CD4-positive, CD25-positive, alpha-beta regulatory T cell (primary cell): ENCODE measurements at regions not wholly inside any gene's neighbourhood (a gene's known extent, or its start where the extent isn't known, plus 50 kb on each side); places are given as distances from the start of the nearest gene placed in this dataset.

Experiments
- ATAC-seq, 2 donors: fragments of 150-1000 bp; cut with Tn5 transposase; one replicate each; pipeline ENCODE4 v1.10.0; 2021; ENCODE audit warnings: low read depth in 2 of 2, moderate number of reproducible peaks in 2 of 2, moderate library complexity in 1 of 2
- DNase-seq, 3 donors: peaks; one replicate each; pipeline versions ENCODE4 v3.0.0 to v3.0.0-alpha.2; 2012 to 2022; ENCODE audit warnings: mixed read lengths in 1 of 3
- H3K27ac ChIP-seq: one replicate; pipeline ENCODE4 v1.7.0; 2013; ENCODE audit warnings: mild to moderate bottlenecking, low read length; ENCODE audit not compliant: insufficient read depth, poor library complexity, severe bottlenecking
- H3K27me3 ChIP-seq: one replicate; pipeline ENCODE4 v1.7.0; 2013; ENCODE audit warnings: low read length; ENCODE audit not compliant: control insufficient read depth, insufficient read depth
- H3K36me3 ChIP-seq: one replicate; pipeline ENCODE4 v1.7.0; 2013; ENCODE audit warnings: mild to moderate bottlenecking, low read length, moderate library complexity; ENCODE audit not compliant: control insufficient read depth, insufficient read depth
- H3K4me1 ChIP-seq: 2 replicates; pipeline ENCODE4 v1.7.0; 2013; ENCODE audit warnings: mild to moderate bottlenecking, low read length; ENCODE audit not compliant: insufficient read depth, control insufficient read depth, poor library complexity, severe bottlenecking
- H3K4me3 ChIP-seq: one replicate; pipeline ENCODE4 v1.7.0; 2013; ENCODE audit warnings: low read depth, mild to moderate bottlenecking, low read length, moderate library complexity
- H3K9me3 ChIP-seq, 2 experiments: 1 replicate in 1 of 2; 2 replicates in 1 of 2; pipeline ENCODE4 v1.7.0; 2013; ENCODE audit warnings: low read length in 2 of 2, mild to moderate bottlenecking in 1 of 2, moderate library complexity in 1 of 2; ENCODE audit not compliant: control insufficient read depth in 2 of 2
- H3K27ac Mint-ChIP-seq, 3 donors: one replicate each; pipeline ENCODE4 v1.8.0; 2020 to 2022; ENCODE audit warnings: mild to moderate bottlenecking in 3 of 3, mixed read lengths in 3 of 3, moderate library complexity in 2 of 3
- H3K27me3 Mint-ChIP-seq: one replicate; pipeline ENCODE4 v1.8.0; 2022; ENCODE audit warnings: mild to moderate bottlenecking, mixed read lengths
- H3K36me3 Mint-ChIP-seq: one replicate; pipeline ENCODE4 v1.8.0; 2020; ENCODE audit warnings: mixed read lengths
- H3K4me1 Mint-ChIP-seq, 4 donors: one replicate each; pipeline ENCODE4 v1.8.0; 2020 to 2022; ENCODE audit warnings: mixed read lengths in 4 of 4, mild to moderate bottlenecking in 1 of 4
- H3K4me3 Mint-ChIP-seq, 4 donors: one replicate each; pipeline ENCODE4 v1.8.0; 2020 to 2022; ENCODE audit warnings: mild to moderate bottlenecking in 4 of 4, mixed read lengths in 4 of 4, moderate library complexity in 3 of 4
- H3K9me3 Mint-ChIP-seq, 7 donors: one replicate each; pipeline ENCODE4 v1.8.0; 2020 to 2022; ENCODE audit warnings: mixed read lengths in 7 of 7, mild to moderate bottlenecking in 3 of 7, moderate library complexity in 2 of 7

DNA sequence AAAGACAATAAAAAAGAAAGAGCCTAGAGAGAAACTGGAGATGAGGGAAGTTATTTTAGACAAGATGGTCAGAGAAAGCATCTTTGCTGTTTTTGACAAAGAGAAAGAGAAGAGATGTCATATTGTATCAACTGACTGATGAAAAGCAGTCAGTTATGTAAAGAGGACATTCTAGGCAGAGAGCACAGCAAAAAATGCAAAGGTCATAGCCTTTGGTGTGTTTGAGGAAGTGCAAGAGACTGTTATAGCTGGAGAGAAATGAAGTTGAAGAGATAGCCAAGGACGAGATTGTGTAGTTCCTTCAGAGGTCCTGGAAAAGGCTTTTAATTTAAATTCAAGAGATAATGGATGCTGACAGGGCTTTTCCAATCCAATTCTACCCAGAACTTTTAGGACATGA, 342.4 kb downstream of the RASEF start:
- H3K27ac ChIP-seq: no peak overlapping the region
- no peaks in the 10 kb centered on the region for H3K9me3 ChIP-seq
- no peaks in the 10 kb centered on the region for H3K27me3 ChIP-seq
- no peak for ATAC-seq
- no peaks in the 10 kb centered on the region for H3K36me3 ChIP-seq
- no peaks in the 10 kb centered on the region for H3K27me3 Mint-ChIP-seq
- H3K4me3 Mint-ChIP-seq: no peak overlapping the region
- H3K27ac Mint-ChIP-seq: no peak overlapping the region
- no peaks in the 10 kb centered on the region for H3K4me1 Mint-ChIP-seq
- no peak overlapping the region for H3K4me3 ChIP-seq
- no peak for DNase-seq
- no peaks in the 10 kb centered on the region for H3K4me1 ChIP-seq
- no peaks in the 10 kb centered on the region for H3K36me3 Mint-ChIP-seq
- H3K9me3 Mint-ChIP-seq: peaks cover 0 to 17% (median 3%) of the 10 kb centered on the region in 7 donors

DNA sequence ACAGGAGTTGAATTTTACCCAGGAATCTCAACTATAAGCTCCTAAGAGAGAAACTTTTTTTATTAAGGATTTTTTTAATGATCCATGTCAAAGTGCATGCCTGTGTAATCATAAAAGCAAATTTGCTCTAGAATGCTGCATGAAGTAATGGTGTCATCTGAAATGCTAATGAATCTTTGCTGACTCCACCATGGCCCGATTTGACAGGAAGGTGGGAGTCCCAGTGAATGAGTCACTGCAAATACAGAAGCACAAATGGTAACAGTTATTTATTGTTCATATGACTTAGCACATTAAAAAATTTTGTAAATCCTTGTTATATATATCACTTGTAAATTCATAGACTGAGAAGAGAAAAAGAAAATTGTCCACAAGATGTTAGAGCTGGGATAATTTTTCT, 341.3 kb downstream of the RASEF start:
- Mint-ChIP-seq H3K36me3 (no peaks in the 10 kb centered on the region), H3K9me3 (peaks cover 0 to 17% (median 3%) of the 10 kb centered on the region in 7 donors), H3K4me1 (no peaks in the 10 kb centered on the region), H3K4me3 (no peak overlapping the region), H3K27me3 (no peaks in the 10 kb centered on the region), H3K27ac (no peak overlapping the region)
- Histone ChIP-seq H3K27me3 (no peaks in the 10 kb centered on the region), H3K27ac (no peak overlapping the region), H3K4me1 (no peaks in the 10 kb centered on the region), H3K9me3 (no peaks in the 10 kb centered on the region), H3K4me3 (no peak overlapping the region), H3K36me3 (no peaks in the 10 kb centered on the region)
- ATAC-seq (no peak), DNase-seq (no peak)

DNA sequence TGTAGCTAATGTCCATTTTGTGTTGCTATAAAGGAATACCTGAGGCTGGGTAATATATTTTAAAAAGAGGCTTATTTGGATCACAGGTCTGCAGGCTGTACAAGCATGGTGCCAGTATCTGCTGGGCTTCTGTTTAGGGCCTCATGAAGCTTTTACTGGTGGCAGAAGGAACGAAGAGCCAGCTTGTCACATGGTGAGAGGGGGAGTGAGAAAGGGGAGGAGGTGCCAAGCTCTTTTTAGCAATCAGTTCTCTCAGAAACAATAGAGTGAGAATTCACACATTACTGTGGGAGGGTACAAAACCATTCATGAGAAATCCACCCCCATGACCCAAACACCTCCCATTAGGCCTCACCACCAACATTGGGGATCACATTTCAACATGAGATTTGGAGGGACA, 340.9 kb downstream of the RASEF start:
- Mint-ChIP-seq H3K4me1 (no peaks in the 10 kb centered on the region), H3K36me3 (no peaks in the 10 kb centered on the region), H3K4me3 (no peak overlapping the region), H3K27ac (no peak overlapping the region), H3K9me3 (peaks cover 0 to 12% (median 0%) of the 10 kb centered on the region in 7 donors), H3K27me3 (no peaks in the 10 kb centered on the region)
- Histone ChIP-seq H3K36me3 (no peaks in the 10 kb centered on the region), H3K9me3 (no peaks in the 10 kb centered on the region), H3K27me3 (no peaks in the 10 kb centered on the region), H3K4me1 (no peaks in the 10 kb centered on the region), H3K27ac (no peak overlapping the region), H3K4me3 (no peak overlapping the region)
- DNase-seq: no peak
- no peak for ATAC-seq

DNA sequence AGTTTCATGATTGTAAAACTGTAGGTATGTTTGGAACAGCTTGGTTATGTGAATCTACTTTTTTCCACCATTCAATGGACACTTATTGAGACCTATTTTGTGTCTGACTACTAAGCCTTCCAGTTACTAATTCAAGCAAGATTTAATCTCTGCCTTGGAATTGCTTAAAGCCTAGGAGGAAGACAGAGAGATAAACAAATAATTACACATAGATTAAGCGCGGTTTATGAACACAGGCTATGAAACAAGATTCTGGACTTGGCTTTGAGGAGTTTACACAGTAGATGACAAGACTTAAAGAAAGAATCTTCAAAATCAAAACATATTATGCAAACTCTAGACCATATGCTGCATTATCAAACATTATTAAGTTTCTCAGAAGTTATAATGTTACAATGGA, 340.4 kb downstream of the RASEF start:
- no peaks in the 10 kb centered on the region for H3K4me1 ChIP-seq
- no peaks in the 10 kb centered on the region for H3K27me3 ChIP-seq
- H3K9me3 ChIP-seq: no peaks in the 10 kb centered on the region
- no peak overlapping the region for H3K27ac Mint-ChIP-seq
- no peaks in the 10 kb centered on the region for H3K27me3 Mint-ChIP-seq
- no peak for DNase-seq
- ATAC-seq: no peak
- no peak overlapping the region for H3K4me3 Mint-ChIP-seq
- no peak overlapping the region for H3K27ac ChIP-seq
- no peak overlapping the region for H3K4me3 ChIP-seq
- H3K36me3 Mint-ChIP-seq: no peaks in the 10 kb centered on the region
- no peaks in the 10 kb centered on the region for H3K36me3 ChIP-seq
- no peaks in the 10 kb centered on the region for H3K4me1 Mint-ChIP-seq
- peaks cover 0 to 12% (median 0%) of the 10 kb centered on the region in 7 donors for H3K9me3 Mint-ChIP-seq

DNA sequence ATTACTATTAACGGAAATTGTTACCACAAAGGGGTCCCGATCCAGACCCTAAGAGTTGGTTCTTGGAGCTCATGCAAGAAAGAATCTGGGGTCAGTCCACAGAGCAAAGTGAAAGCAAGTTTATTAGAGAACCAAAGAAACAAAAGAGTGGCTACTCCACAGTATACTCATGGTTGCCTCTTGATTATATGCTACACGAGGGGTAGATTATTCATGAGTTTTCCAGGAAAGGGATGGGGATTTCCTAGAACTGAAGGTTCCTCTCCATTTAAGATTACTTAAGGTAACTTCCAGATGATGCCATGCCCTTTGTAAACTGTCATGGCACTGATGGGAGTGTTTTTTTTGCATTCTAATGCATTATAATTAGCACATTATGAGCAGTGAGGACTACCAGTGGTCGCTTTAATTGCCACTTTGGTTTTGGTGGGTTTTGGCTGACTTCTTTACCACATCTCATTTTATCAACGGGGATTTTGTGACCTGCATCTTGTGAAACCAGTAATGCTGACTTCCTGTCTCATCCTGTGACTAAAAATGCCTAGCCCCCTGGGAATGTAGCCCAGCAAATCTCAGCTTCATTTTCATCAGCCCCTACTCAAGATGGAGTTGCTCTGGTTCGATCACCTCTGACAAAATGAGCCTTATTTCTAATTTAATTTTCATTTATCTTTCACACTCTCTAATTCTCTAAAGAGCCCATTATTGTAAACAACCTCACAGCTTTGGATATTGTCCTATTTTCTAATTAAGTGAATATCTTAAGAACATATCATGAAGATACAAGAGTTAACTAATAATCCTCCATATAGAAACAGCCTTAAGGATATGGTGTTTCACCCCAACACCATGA, 336.3 kb downstream of the RASEF start:
- no peaks in the 10 kb centered on the region for H3K27me3 ChIP-seq
- H3K4me1 Mint-ChIP-seq: no peaks in the 10 kb centered on the region
- no peaks in the 10 kb centered on the region for H3K36me3 ChIP-seq
- no peak for ATAC-seq
- no peaks in the 10 kb centered on the region for H3K9me3 ChIP-seq
- no peaks in the 10 kb centered on the region for H3K36me3 Mint-ChIP-seq
- no peak overlapping the region for H3K27ac Mint-ChIP-seq
- no peak overlapping the region for H3K4me3 ChIP-seq
- no peaks in the 10 kb centered on the region for H3K27me3 Mint-ChIP-seq
- H3K9me3 Mint-ChIP-seq: peaks cover 0 to 21% (median 2%) of the 10 kb centered on the region in 7 donors
- no peaks in the 10 kb centered on the region for H3K4me1 ChIP-seq
- DNase-seq: no peak
- H3K4me3 Mint-ChIP-seq: no peak overlapping the region
- no peak overlapping the region for H3K27ac ChIP-seq

DNA sequence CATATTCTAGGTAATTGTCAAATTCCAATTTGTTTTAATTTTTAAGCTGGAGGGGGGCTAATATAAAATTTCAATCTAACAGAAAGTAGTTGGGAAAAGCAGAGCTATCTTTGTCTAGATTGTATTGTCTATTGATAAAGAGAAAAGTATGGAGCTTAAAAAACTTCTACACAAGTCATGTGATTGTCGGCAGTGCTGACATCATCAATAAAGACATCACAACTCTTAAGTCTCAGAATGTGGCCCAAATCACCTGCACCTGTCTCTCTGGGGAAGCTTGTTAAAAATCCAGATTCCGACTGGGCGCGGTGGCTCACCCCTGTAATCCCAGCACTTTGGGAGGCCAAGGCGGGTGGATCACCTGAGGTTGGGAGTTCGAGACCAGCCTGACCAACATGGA, 333.8 kb downstream of the RASEF start:
- no peaks in the 10 kb centered on the region for H3K9me3 ChIP-seq
- ATAC-seq (no peak), DNase-seq (no peak)
- Mint-ChIP-seq H3K9me3 (peaks cover 0 to 21% (median 6%) of the 10 kb centered on the region in 7 donors), H3K27ac (no peak overlapping the region), H3K27me3 (no peaks in the 10 kb centered on the region), H3K4me1 (no peaks in the 10 kb centered on the region), H3K36me3 (no peaks in the 10 kb centered on the region), H3K4me3 (no peak overlapping the region)
- H3K27ac ChIP-seq: no peak overlapping the region
- H3K27me3 ChIP-seq: no peaks in the 10 kb centered on the region
- H3K4me3 ChIP-seq: no peak overlapping the region
- H3K36me3 ChIP-seq: no peaks in the 10 kb centered on the region
- H3K4me1 ChIP-seq: no peaks in the 10 kb centered on the region

DNA sequence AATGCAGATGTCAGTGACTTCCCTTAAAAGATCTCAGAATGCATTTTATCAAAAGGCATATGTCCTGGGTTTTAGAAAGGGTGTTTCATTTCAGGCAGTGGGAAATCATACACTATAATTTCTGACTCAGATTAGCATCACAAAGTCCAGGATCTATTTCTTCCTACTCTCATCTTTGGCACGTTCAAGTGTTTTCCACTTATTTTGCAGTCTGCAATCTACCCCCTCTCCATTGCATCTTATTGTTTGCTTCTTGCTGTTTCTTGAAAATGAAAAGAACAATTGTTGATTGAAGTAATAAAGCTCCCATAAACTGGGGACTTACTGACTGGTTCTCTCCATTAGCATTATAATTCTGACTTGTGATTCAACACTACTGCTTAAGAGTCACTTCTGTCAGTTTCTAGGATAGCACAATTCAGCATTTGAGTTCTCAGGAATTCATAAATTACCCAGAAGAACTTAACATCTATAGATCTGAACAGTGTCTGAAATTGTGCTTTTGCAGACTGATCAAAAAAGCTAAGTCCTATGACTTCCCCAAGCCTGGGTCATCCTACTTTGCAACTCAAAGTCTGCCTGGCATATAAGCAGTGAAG, 332.9 kb downstream of the RASEF start:
- H3K9me3 Mint-ChIP-seq: peaks cover 0 to 21% (median 6%) of the 10 kb centered on the region in 7 donors
- DNase-seq (no peak), ATAC-seq (no peak)

DNA sequence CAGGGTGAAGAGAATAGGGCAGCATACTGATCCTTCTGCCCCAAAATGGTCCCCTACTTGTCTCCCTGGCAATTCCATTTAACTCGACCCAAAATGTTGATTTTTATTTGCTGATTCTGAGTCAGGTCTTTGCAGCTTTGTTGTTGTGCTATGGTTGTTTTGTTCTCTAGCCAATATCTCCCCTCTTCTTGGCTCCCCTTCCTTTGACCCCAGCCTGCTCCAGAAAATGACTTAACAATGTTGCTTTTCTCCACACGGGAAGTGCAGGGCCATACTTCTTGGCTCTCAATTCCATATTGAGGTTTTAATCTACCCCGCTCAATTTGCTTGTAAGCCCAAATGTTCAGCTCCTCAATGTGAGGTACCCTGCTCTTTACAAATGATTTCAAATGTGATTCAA, 330.0 kb downstream of the RASEF start:
- H3K9me3 Mint-ChIP-seq: peaks cover 0 to 14% (median 6%) of the 10 kb centered on the region in 7 donors
- no peaks in the 10 kb centered on the region for H3K36me3 ChIP-seq
- H3K9me3 ChIP-seq: no peaks in the 10 kb centered on the region
- H3K27me3 Mint-ChIP-seq: no peaks in the 10 kb centered on the region
- H3K4me3 Mint-ChIP-seq: no peak overlapping the region
- no peaks in the 10 kb centered on the region for H3K4me1 Mint-ChIP-seq
- no peak overlapping the region for H3K27ac ChIP-seq
- no peaks in the 10 kb centered on the region for H3K36me3 Mint-ChIP-seq
- no peak for DNase-seq
- no peak for ATAC-seq
- no peak overlapping the region for H3K27ac Mint-ChIP-seq
- no peaks in the 10 kb centered on the region for H3K27me3 ChIP-seq
- H3K4me1 ChIP-seq: no peaks in the 10 kb centered on the region
- H3K4me3 ChIP-seq: no peak overlapping the region

More for the DNA sequence above, 332.9 kb downstream of the RASEF start:
- Mint-ChIP-seq H3K36me3 (no peaks in the 10 kb centered on the region), H3K27me3 (no peaks in the 10 kb centered on the region), H3K4me1 (no peaks in the 10 kb centered on the region), H3K27ac (no peak overlapping the region), H3K4me3 (no peak overlapping the region)
- Histone ChIP-seq H3K4me1 (no peaks in the 10 kb centered on the region), H3K27ac (no peak overlapping the region), H3K9me3 (no peaks in the 10 kb centered on the region), H3K36me3 (no peaks in the 10 kb centered on the region), H3K27me3 (no peaks in the 10 kb centered on the region), H3K4me3 (no peak overlapping the region)
